ES-I3 (cell line): ENCODE measurements at regions not wholly inside any gene's neighbourhood (a gene's known extent, or its start where the extent isn't known, plus 50 kb on each side); places are given as distances from the start of the nearest gene placed in this dataset.
"Not testable (repeated sequence)": the region's sequence is repeated elsewhere in the genome, so short reads cannot be mapped to it uniquely, and the experiment has no call there.

ENCODE experiments used
- H3K36me3 ChIP-seq: 2 replicates; pipeline ENCODE4 v1.6.1; 2013; ENCODE audit warnings: mild to moderate bottlenecking, low read length, control low read depth, moderate library complexity; ENCODE audit not compliant: insufficient read depth
- H3K4me1 ChIP-seq: 2 replicates; pipeline ENCODE4 v1.6.1; 2013; ENCODE audit warnings: mild to moderate bottlenecking, control low read depth, low read length; ENCODE audit not compliant: insufficient read depth
- H3K9ac ChIP-seq: 2 replicates; pipeline ENCODE4 v1.6.1; 2013; ENCODE audit warnings: low read depth, mild to moderate bottlenecking, low read length, moderate library complexity
- H3K9me3 ChIP-seq: 2 replicates; pipeline ENCODE4 v1.6.1; 2013; ENCODE audit warnings: mild to moderate bottlenecking, low read length, moderate library complexity; ENCODE audit not compliant: control insufficient read depth, insufficient read depth

GRCh38 chr3:39705351-39705900 lies 104.0 kb upstream of the MYRIP start:
- Histone ChIP-seq H3K4me1 (no peaks in the 10 kb centered on the region), H3K9me3 (no peaks in the 10 kb centered on the region), H3K9ac (no peak overlapping the region), H3K36me3 (no peaks in the 10 kb centered on the region)

- H3K9ac ChIP-seq, result no peak overlapping the region
- no peaks in the 10 kb centered on the region for H3K4me1 ChIP-seq
- no peaks in the 10 kb centered on the region for H3K36me3 ChIP-seq
- no peaks in the 10 kb centered on the region for H3K9me3 ChIP-seq
Measured at GRCh38 chr3:39707314-39707909, 102.0 kb upstream of the MYRIP start.

- no peaks in the 10 kb centered on the region for H3K4me1 ChIP-seq
- H3K9ac ChIP-seq, result no peak overlapping the region
- no peaks in the 10 kb centered on the region for H3K36me3 ChIP-seq
- no peaks in the 10 kb centered on the region for H3K9me3 ChIP-seq
Measured at GRCh38 chr3:39712413-39713048, 96.9 kb upstream of the MYRIP start.

GRCh38 chr3:39713341-39713740 lies 96.1 kb upstream of the MYRIP start:
- not testable (repeated sequence) for H3K36me3 ChIP-seq, H3K4me1 ChIP-seq, H3K9me3 ChIP-seq, H3K9ac ChIP-seq

GRCh38 chr3:39716849-39717248 lies 92.6 kb upstream of the MYRIP start:
- H3K9ac ChIP-seq, result no peak overlapping the region
- H3K9me3 ChIP-seq, result no peaks in the 10 kb centered on the region
- H3K36me3 ChIP-seq, result no peaks in the 10 kb centered on the region
- no peaks in the 10 kb centered on the region; the same call in 1 of the 2 replicates for H3K4me1 ChIP-seq

- no peaks in the 10 kb centered on the region; the same call in 1 of the 2 replicates for H3K4me1 ChIP-seq
- no peak overlapping the region for H3K9ac ChIP-seq
- no peaks in the 10 kb centered on the region for H3K9me3 ChIP-seq
- no peaks in the 10 kb centered on the region for H3K36me3 ChIP-seq
Measured at GRCh38 chr3:39718674-39719595, 90.5 kb upstream of the MYRIP start.

- Histone ChIP-seq H3K36me3 (no peaks in the 10 kb centered on the region), H3K9ac (no peak overlapping the region), H3K9me3 (no peaks in the 10 kb centered on the region), H3K4me1 (no peaks in the 10 kb centered on the region; the same call in 1 of the 2 replicates)
Measured at GRCh38 chr3:39721076-39721475, 88.3 kb upstream of the MYRIP start.

- Histone ChIP-seq H3K4me1 (no peaks in the 10 kb centered on the region), H3K9me3 (no peaks in the 10 kb centered on the region), H3K9ac (no peak overlapping the region), H3K36me3 (no peaks in the 10 kb centered on the region)
Measured at GRCh38 chr3:39724233-39724846, 85.1 kb upstream of the MYRIP start.

- H3K9ac ChIP-seq, result no peak overlapping the region
- H3K36me3 ChIP-seq, result no peaks in the 10 kb centered on the region
Measured at GRCh38 chr3:39725321-39725720, 84.1 kb upstream of the MYRIP start.

GRCh38 chr3:39727415-39727814 lies 82.0 kb upstream of the MYRIP start:
- Histone ChIP-seq H3K9me3 (no peaks in the 10 kb centered on the region), H3K9ac (no peak overlapping the region), H3K36me3 (no peaks in the 10 kb centered on the region), H3K4me1 (no peaks in the 10 kb centered on the region)

More at GRCh38 chr3:39725321-39725720, 84.1 kb upstream of the MYRIP start:
- Histone ChIP-seq H3K9me3 (no peaks in the 10 kb centered on the region), H3K4me1 (no peaks in the 10 kb centered on the region)

GRCh38 chr3:39733804-39734203 lies 75.6 kb upstream of the MYRIP start:
- no peaks in the 10 kb centered on the region for H3K36me3 ChIP-seq
- H3K4me1 ChIP-seq, result no peaks in the 10 kb centered on the region
- H3K9me3 ChIP-seq, result no peaks in the 10 kb centered on the region
- H3K9ac ChIP-seq, result no peak overlapping the region

- H3K9me3 ChIP-seq, H3K4me1 ChIP-seq, H3K9ac ChIP-seq, H3K36me3 ChIP-seq: not testable (repeated sequence)
Measured at GRCh38 chr3:39739658-39740057, 69.8 kb upstream of the MYRIP start.

- Histone ChIP-seq H3K36me3 (no peaks in the 10 kb centered on the region), H3K4me1 (no peaks in the 10 kb centered on the region), H3K9me3 (no peaks in the 10 kb centered on the region)
Measured at GRCh38 chr3:39744746-39745145, 64.7 kb upstream of the MYRIP start.

GRCh38 chr3:39748002-39748401 lies 61.4 kb upstream of the MYRIP start:
- Histone ChIP-seq H3K9me3 (no peaks in the 10 kb centered on the region), H3K9ac (no peak overlapping the region), H3K4me1 (no peaks in the 10 kb centered on the region), H3K36me3 (no peaks in the 10 kb centered on the region)

More at GRCh38 chr3:39744746-39745145, 64.7 kb upstream of the MYRIP start:
- no peak overlapping the region for H3K9ac ChIP-seq
